Hepatocyte (in vitro differentiated cells): ENCODE measurements at regions not wholly inside any gene's neighbourhood (a gene's known extent, or its start where the extent isn't known, plus 50 kb on each side); places are given as distances from the start of the nearest gene placed in this dataset.

Source experiments
- DNase-seq: peaks from one replicate; pipeline ENCODE4 v3.0.0-alpha.2; 2016; ENCODE audit warnings: low spot score
- H2AFZ ChIP-seq: fragments of 200-600 bp; sonication (generic); 2 replicates; pipeline ENCODE4 v1.6.0; 2016; ENCODE audit warnings: antibody characterized with exemption, mild to moderate bottlenecking
- H3K27ac ChIP-seq: fragments of 200-600 bp; sonication (generic); 2 replicates; pipeline ENCODE4 v1.5.1; 2016; ENCODE audit warnings: mild to moderate bottlenecking
- H3K27me3 ChIP-seq: fragments of 200-600 bp; sonication (generic); 2 replicates; pipeline ENCODE4 v1.6.1; 2016
- H3K36me3 ChIP-seq: fragments of 200-600 bp; sonication (generic); replicated peaks from 2 replicates; pipeline ENCODE4 v1.5.1; 2016; ENCODE audit warnings: low read depth; ENCODE audit not compliant: insufficient read depth
- H3K4me1 ChIP-seq: fragments of 200-600 bp; sonication (generic); 2 replicates; pipeline ENCODE4 v1.5.1; 2016; ENCODE audit warnings: mild to moderate bottlenecking, moderate library complexity; ENCODE audit not compliant: insufficient read depth
- H3K4me2 ChIP-seq: fragments of 200-600 bp; sonication (generic); 2 replicates; pipeline ENCODE4 v1.6.0; 2016
- H3K4me3 ChIP-seq: fragments of 200-600 bp; sonication (generic); 2 replicates; pipeline ENCODE4 v1.5.1; 2016; ENCODE audit warnings: mild to moderate bottlenecking
- H3K79me2 ChIP-seq: fragments of 200-600 bp; sonication (generic); 2 replicates; pipeline ENCODE4 v1.6.0; 2017; ENCODE audit warnings: mild to moderate bottlenecking
- H3K9me2 ChIP-seq: fragments of 200-600 bp; sonication (generic); replicated peaks from 2 replicates; pipeline ENCODE4 v1.6.0; 2017; ENCODE audit warnings: mild to moderate bottlenecking; ENCODE audit not compliant: insufficient read depth
- H3K9me3 ChIP-seq: fragments of 200-600 bp; sonication (generic); 2 replicates; pipeline ENCODE4 v1.5.1; 2016; ENCODE audit warnings: low read depth, mild to moderate bottlenecking
- H4K20me1 ChIP-seq: fragments of 200-600 bp; sonication (generic); 2 replicates; pipeline ENCODE4 v1.6.0; 2016; ENCODE audit warnings: mild to moderate bottlenecking; ENCODE audit not compliant: insufficient read depth, poor library complexity, severe bottlenecking
- CTCF ChIP-seq: fragments of 200-600 bp; sonication (generic); IDR thresholded peaks from 2 replicates; pipeline ENCODE4 v1.5.1; 2016; ENCODE audit warnings: antibody characterized with exemption, mild to moderate bottlenecking; ENCODE audit not compliant: poor library complexity
- EZH2 ChIP-seq: fragments of 200-600 bp; sonication (generic); IDR thresholded peaks from 2 replicates; pipeline ENCODE4 v1.6.1; 2016; ENCODE audit warnings: antibody characterized with exemption, mild to moderate bottlenecking, borderline replicate concordance
- EZH2phosphoT487 ChIP-seq: fragments of 200-600 bp; sonication (generic); IDR thresholded peaks from one replicate; pipeline ENCODE4 v1.6.1; 2018; ENCODE audit warnings: antibody characterized with exemption, mild to moderate bottlenecking, low read depth, moderate library complexity; ENCODE audit not compliant: unreplicated experiment, severe bottlenecking
- WGBS: methylation state at CpG from one replicate; pipeline ENCODE4 v1.1.6; 2016; ENCODE audit warnings: low lambda C conversion rate; ENCODE audit errors: missing lambda C conversion rate; 5-methylcytosine and 5-hydroxymethylcytosine counted together

- Histone ChIP-seq H3K4me1 (no peaks in the 10 kb centered on the region), H3K36me3 (no peaks in the 10 kb centered on the region), H3K9me2 (no peaks in the 10 kb centered on the region), H3K4me3 (no peak overlapping the region), H3K27ac (no peak overlapping the region), H2AFZ (no peak overlapping the region), H4K20me1 (no peaks in the 10 kb centered on the region), H3K4me2 (no peak overlapping the region), H3K9me3 (no peaks in the 10 kb centered on the region), H3K79me2 (no peaks in the 10 kb centered on the region), H3K27me3 (no peaks in the 10 kb centered on the region)
- DNase-seq = no peak
- 60% methylated on average over 2 of the region's 2 CpGs for WGBS
- TF ChIP-seq CTCF (no peak), EZH2 (no peak), EZH2phosphoT487 (no peak)
Observed at GRCh38 chr13:86006317-86006716, 207.1 kb upstream of the SLITRK6 start.

GRCh38 chr13:86003029-86003428, 203.8 kb upstream of the SLITRK6 start:
- Histone ChIP-seq H3K4me2 (no peak overlapping the region), H3K27ac (no peak overlapping the region), H3K36me3 (no peaks in the 10 kb centered on the region), H4K20me1 (no peaks in the 10 kb centered on the region), H3K4me3 (no peak overlapping the region), H3K9me3 (no peaks in the 10 kb centered on the region), H3K27me3 (no peaks in the 10 kb centered on the region), H3K79me2 (no peaks in the 10 kb centered on the region), H3K9me2 (no peaks in the 10 kb centered on the region), H3K4me1 (no peaks in the 10 kb centered on the region), H2AFZ (no peak overlapping the region)
- DNase-seq = no peak
- TF ChIP-seq EZH2phosphoT487 = no peak
- no peak for TF ChIP-seq EZH2
- no peak for TF ChIP-seq CTCF
- WGBS = 39% methylated on average over 2 of the region's 2 CpGs

- Histone ChIP-seq H3K9me3 (no peaks in the 10 kb centered on the region), H3K4me2 (no peak overlapping the region), H3K27me3 (no peaks in the 10 kb centered on the region), H3K79me2 (no peaks in the 10 kb centered on the region), H3K9me2 (no peaks in the 10 kb centered on the region), H2AFZ (no peak overlapping the region), H4K20me1 (no peaks in the 10 kb centered on the region), H3K27ac (no peak overlapping the region), H3K4me3 (no peak overlapping the region), H3K4me1 (no peaks in the 10 kb centered on the region), H3K36me3 (no peaks in the 10 kb centered on the region)
- WGBS = 93% methylated on average over 2 of the region's 2 CpGs
- no peak for DNase-seq
- TF ChIP-seq CTCF = no peak
- no peak for TF ChIP-seq EZH2phosphoT487
- no peak for TF ChIP-seq EZH2
Observed at GRCh38 chr13:86000546-86000945, 201.3 kb upstream of the SLITRK6 start.

GRCh38 chr13:85997587-85997986, 198.4 kb upstream of the SLITRK6 start:
- DNase-seq = no peak
- H4K20me1 ChIP-seq = no peaks in the 10 kb centered on the region
- no peaks in the 10 kb centered on the region for H3K4me1 ChIP-seq
- H3K4me2 ChIP-seq = no peak overlapping the region
- no peaks in the 10 kb centered on the region for H3K79me2 ChIP-seq
- no peaks in the 10 kb centered on the region for H3K36me3 ChIP-seq
- no peaks in the 10 kb centered on the region for H3K9me2 ChIP-seq
- H3K27ac ChIP-seq = no peak overlapping the region
- no peaks in the 10 kb centered on the region for H3K9me3 ChIP-seq
- WGBS = 82% methylated on average over 2 of the region's 2 CpGs
- TF ChIP-seq EZH2phosphoT487 (no peak), EZH2 (no peak), CTCF (no peak)
- H2AFZ ChIP-seq = no peak overlapping the region
- no peak overlapping the region for H3K4me3 ChIP-seq
- no peaks in the 10 kb centered on the region for H3K27me3 ChIP-seq
